SK-N-SH (cell line): ENCODE measurements at regions not wholly inside any gene's neighbourhood (a gene's known extent, or its start where the extent isn't known, plus 50 kb on each side); places are given as distances from the start of the nearest gene placed in this dataset.

Experiments used
- CTCF ChIA-PET: fragments of 300-600, 350-600 bp; formaldehyde crosslinking; extraction: SDS; loops from one replicate; lab custom pipeline; 2021; lab: Yijun Ruan, JAX
- POLR2A ChIA-PET: fragments of 350-600 bp; sonication (Branson Sonifier 250); formaldehyde crosslinking; extraction: SDS; loops from one replicate; lab custom pipeline; 2020; ENCODE audit warnings: antibody characterized with exemption, inconsistent platforms; lab: Yijun Ruan, JAX
- DNase-seq: peaks from one replicate; pipeline ENCODE4 v3.0.0; 2012
- H2AFZ ChIP-seq: fragments of 200-600 bp; sonication (generic); 2 replicates; pipeline ENCODE4 v1.8.1; 2016; ENCODE audit warnings: antibody characterized with exemption, mild to moderate bottlenecking, low read depth
- H3F3A ChIP-seq: fragments of 200-600 bp; sonication (generic); replicated peaks from 2 replicates; pipeline ENCODE3; 2016; ENCODE audit warnings: antibody characterized with exemption, mild to moderate bottlenecking; ENCODE audit not compliant: insufficient read depth
- H3K27ac ChIP-seq, 2 experiments: fragments of 200-500 bp in 1 of 2; fragments of 200-600 bp in 1 of 2; sonication (Bioruptor generic) in 1 of 2; sonication (generic), shearing (Covaris generic) in 1 of 2; 2 replicates each; pipeline versions ENCODE4 v1.5.1 to v1.6.1; 2014 to 2016; ENCODE audit warnings: low read depth in 2 of 2, inconsistent platforms in 1 of 2, low read length in 1 of 2, mild to moderate bottlenecking in 1 of 2, mixed read lengths in 1 of 2
- H3K27me3 ChIP-seq: fragments of 200-600 bp; sonication (generic), shearing (Covaris generic); 2 replicates; pipeline ENCODE4 v1.6.1; 2016; ENCODE audit warnings: mixed run types; ENCODE audit not compliant: insufficient read depth
- H3K36me3 ChIP-seq, 2 experiments: fragments of 200-500 bp in 1 of 2; fragments of 200-600 bp in 1 of 2; sonication (Bioruptor generic) in 1 of 2; sonication (generic) in 1 of 2; replicated peaks in 1 of 2; 2 replicates each; pipeline versions ENCODE3 to v1.5.1; 2014 to 2016; ENCODE audit warnings: low read length in 1 of 2, mild to moderate bottlenecking in 1 of 2; ENCODE audit not compliant: insufficient read depth in 2 of 2, control insufficient read depth in 1 of 2
- H3K4me1 ChIP-seq, 2 experiments: fragments of 200-500 bp in 1 of 2; fragments of 200-600 bp in 1 of 2; sonication (Bioruptor generic) in 1 of 2; sonication (generic), shearing (Covaris generic) in 1 of 2; 2 replicates each; pipeline versions ENCODE4 v1.5.1 to v1.6.1; 2014 to 2016; ENCODE audit warnings: low read depth in 1 of 2, low read length in 1 of 2, mixed run types in 1 of 2; ENCODE audit not compliant: insufficient read depth in 2 of 2, control insufficient read depth in 1 of 2
- H3K4me2 ChIP-seq: fragments of 200-600 bp; sonication (generic), shearing (Covaris generic); 2 replicates; pipeline ENCODE4 v1.6.1; 2017; ENCODE audit warnings: mixed run types
- H3K4me3 ChIP-seq, 2 experiments: fragments of 200-500 bp in 1 of 2; fragments of 200-600 bp in 1 of 2; sonication (Bioruptor generic) in 1 of 2; sonication (generic), shearing (Covaris generic) in 1 of 2; 2 replicates each; pipeline versions ENCODE4 v1.5.1 to v1.8.1; 2014 to 2016; ENCODE audit warnings: low read depth in 2 of 2, inconsistent platforms in 1 of 2, low read length in 1 of 2, mild to moderate bottlenecking in 1 of 2, mixed read lengths in 1 of 2, moderate library complexity in 1 of 2
- H3K79me2 ChIP-seq: fragments of 200-600 bp; sonication (generic); 2 replicates; pipeline ENCODE4 v1.8.1; 2017; ENCODE audit warnings: mild to moderate bottlenecking; ENCODE audit not compliant: insufficient read depth
- H3K9ac ChIP-seq: fragments of 200-600 bp; sonication (generic); 2 replicates; pipeline ENCODE4 v1.6.1; 2017; ENCODE audit warnings: mixed run types
- H3K9me2 ChIP-seq: fragments of 200-600 bp; sonication (generic); 2 replicates; pipeline ENCODE4 v1.6.1; 2017; ENCODE audit warnings: mixed run types
- H3K9me3 ChIP-seq: fragments of 200-600 bp; sonication (generic); 2 replicates; pipeline ENCODE4 v1.6.1; 2017; ENCODE audit warnings: mixed run types, mild to moderate bottlenecking, moderate library complexity
- H4K20me1 ChIP-seq: fragments of 200-600 bp; sonication (generic); 2 replicates; pipeline ENCODE4 v1.6.1; 2017; ENCODE audit warnings: mild to moderate bottlenecking, mixed run types; ENCODE audit not compliant: insufficient read depth
- ELF1 ChIP-seq: IDR thresholded peaks from 2 replicates; pipeline ENCODE4 v1.4.0; 2012
- EP300 ChIP-seq, 2 experiments: IDR thresholded peaks; 2 replicates each; pipeline versions ENCODE4 v1.4.0 to v1.6.1; 2012; ENCODE audit warnings: borderline replicate concordance in 1 of 2, low read depth in 1 of 2, low read length in 1 of 2
- FOSL2 ChIP-seq: IDR thresholded peaks from 2 replicates; pipeline ENCODE4 v1.4.0; 2012; ENCODE audit warnings: low read depth, mild to moderate bottlenecking, moderate library complexity, borderline replicate concordance
- FOXJ3 ChIP-seq: sonication (generic); formaldehyde crosslinking; IDR thresholded peaks from 2 replicates; pipeline ENCODE4 v1.5.1; 2020; ENCODE audit warnings: mild to moderate bottlenecking, missing genetic modification reagents
- GABPA ChIP-seq: IDR thresholded peaks from 2 replicates; pipeline ENCODE4 v1.4.0; 2012; ENCODE audit warnings: low read depth, mild to moderate bottlenecking
- JUND ChIP-seq: IDR thresholded peaks from 2 replicates; pipeline ENCODE4 v1.4.0; 2012
- MXI1 ChIP-seq: IDR thresholded peaks from 2 replicates; pipeline ENCODE4 v1.6.1; 2012; ENCODE audit warnings: mild to moderate bottlenecking, low read depth, low read length, improper control_type of control experiment
- NFIC ChIP-seq: IDR thresholded peaks from 2 replicates; pipeline ENCODE4 v1.4.0; 2012; ENCODE audit warnings: borderline replicate concordance
- NRF1 ChIP-seq: IDR thresholded peaks from 2 replicates; pipeline ENCODE4 v1.6.1; 2012; ENCODE audit warnings: low read depth, mild to moderate bottlenecking, low read length
- POLR2AphosphoS5 ChIP-seq: IDR thresholded peaks from 2 replicates; pipeline ENCODE4 v1.6.1; 2012; ENCODE audit warnings: low read depth, low read length
- TEAD4 ChIP-seq: IDR thresholded peaks from 2 replicates; pipeline ENCODE4 v1.4.0; 2012; ENCODE audit warnings: mild to moderate bottlenecking, borderline replicate concordance; ENCODE audit not compliant: insufficient read depth
- WGBS: methylation state at CpG from one replicate; pipeline ENCODE4 v1.1.6; 2017; ENCODE audit warnings: low lambda C conversion rate; 5-methylcytosine and 5-hydroxymethylcytosine counted together
- TF ChIP-seq, protein P1 (sequence below): fragments of 200-600 bp; sonication (generic); IDR thresholded peaks from 2 replicates; pipeline ENCODE4 v1.6.1; 2017; ENCODE audit warnings: antibody characterized with exemption, mild to moderate bottlenecking, moderate library complexity
- TF ChIP-seq, protein P2 (sequence below): IDR thresholded peaks from 2 replicates; pipeline ENCODE4; 2012
- TF ChIP-seq, protein P3 (sequence below): IDR thresholded peaks from 2 replicates; pipeline ENCODE4 v1.4.0; 2012; ENCODE audit warnings: low read depth, borderline replicate concordance
- TF ChIP-seq, protein P4 (sequence below): fragments of 150-350 bp; IDR thresholded peaks from 2 replicates; pipeline ENCODE4 v1.6.1; 2016; ENCODE audit warnings: mild to moderate bottlenecking, low read depth, low read length
- TF ChIP-seq, protein P5 (sequence below): IDR thresholded peaks from 2 replicates; pipeline ENCODE4 v1.6.1; 2012; ENCODE audit warnings: mild to moderate bottlenecking, low read depth, low read length, moderate library complexity

DNA sequence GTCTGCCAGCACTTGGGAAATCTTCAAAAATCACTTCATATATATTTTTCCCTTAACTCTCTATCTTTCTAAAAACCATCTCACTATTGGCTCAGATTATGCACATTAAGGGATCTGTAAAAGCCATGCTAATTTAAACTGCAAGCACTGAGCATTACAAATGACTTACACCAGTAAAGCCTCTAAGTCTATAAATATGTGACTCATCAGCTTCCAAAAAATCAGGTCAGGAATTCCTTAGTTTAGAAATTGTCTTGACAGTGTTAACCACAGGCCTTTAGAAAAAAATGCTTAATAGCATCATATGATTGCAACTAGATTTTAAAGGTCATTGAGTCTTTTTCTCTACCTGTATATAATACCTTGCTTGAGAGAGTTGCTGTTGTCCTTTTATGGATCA, 1113.6 kb upstream of the PIK3C3 start:
- TF ChIP-seq, protein P1, sequence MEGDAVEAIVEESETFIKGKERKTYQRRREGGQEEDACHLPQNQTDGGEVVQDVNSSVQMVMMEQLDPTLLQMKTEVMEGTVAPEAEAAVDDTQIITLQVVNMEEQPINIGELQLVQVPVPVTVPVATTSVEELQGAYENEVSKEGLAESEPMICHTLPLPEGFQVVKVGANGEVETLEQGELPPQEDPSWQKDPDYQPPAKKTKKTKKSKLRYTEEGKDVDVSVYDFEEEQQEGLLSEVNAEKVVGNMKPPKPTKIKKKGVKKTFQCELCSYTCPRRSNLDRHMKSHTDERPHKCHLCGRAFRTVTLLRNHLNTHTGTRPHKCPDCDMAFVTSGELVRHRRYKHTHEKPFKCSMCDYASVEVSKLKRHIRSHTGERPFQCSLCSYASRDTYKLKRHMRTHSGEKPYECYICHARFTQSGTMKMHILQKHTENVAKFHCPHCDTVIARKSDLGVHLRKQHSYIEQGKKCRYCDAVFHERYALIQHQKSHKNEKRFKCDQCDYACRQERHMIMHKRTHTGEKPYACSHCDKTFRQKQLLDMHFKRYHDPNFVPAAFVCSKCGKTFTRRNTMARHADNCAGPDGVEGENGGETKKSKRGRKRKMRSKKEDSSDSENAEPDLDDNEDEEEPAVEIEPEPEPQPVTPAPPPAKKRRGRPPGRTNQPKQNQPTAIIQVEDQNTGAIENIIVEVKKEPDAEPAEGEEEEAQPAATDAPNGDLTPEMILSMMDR, result no peak
- TF ChIP-seq, protein P2, sequence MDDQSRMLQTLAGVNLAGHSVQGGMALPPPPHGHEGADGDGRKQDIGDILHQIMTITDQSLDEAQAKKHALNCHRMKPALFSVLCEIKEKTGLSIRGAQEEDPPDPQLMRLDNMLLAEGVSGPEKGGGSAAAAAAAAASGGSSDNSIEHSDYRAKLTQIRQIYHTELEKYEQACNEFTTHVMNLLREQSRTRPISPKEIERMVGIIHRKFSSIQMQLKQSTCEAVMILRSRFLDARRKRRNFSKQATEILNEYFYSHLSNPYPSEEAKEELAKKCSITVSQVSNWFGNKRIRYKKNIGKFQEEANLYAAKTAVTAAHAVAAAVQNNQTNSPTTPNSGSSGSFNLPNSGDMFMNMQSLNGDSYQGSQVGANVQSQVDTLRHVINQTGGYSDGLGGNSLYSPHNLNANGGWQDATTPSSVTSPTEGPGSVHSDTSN, result peak; percentile 27; the same call in 1 of the 2 replicates
- H3K4me2 ChIP-seq, result no peak overlapping the region
- ChIA-PET CTCF (no interaction called here), POLR2A (no interaction called here)
- no peaks in the 10 kb centered on the region for H3K36me3 ChIP-seq
- H3K4me1 ChIP-seq, result no peaks in the 10 kb centered on the region
- H3F3A ChIP-seq, result no peaks in the 10 kb centered on the region
- no peaks in the 10 kb centered on the region for H3K79me2 ChIP-seq
- H3K9ac ChIP-seq, result no peak overlapping the region
- no peak overlapping the region for H3K27ac ChIP-seq
- H2AFZ ChIP-seq, result no peak overlapping the region
- H3K9me2 ChIP-seq, result no peaks in the 10 kb centered on the region
- H3K4me3 ChIP-seq, result no peak overlapping the region
- no peaks in the 10 kb centered on the region for H4K20me1 ChIP-seq
- no peaks in the 10 kb centered on the region for H3K9me3 ChIP-seq
- DNase-seq, result no peak
- no peaks in the 10 kb centered on the region for H3K27me3 ChIP-seq

DNA sequence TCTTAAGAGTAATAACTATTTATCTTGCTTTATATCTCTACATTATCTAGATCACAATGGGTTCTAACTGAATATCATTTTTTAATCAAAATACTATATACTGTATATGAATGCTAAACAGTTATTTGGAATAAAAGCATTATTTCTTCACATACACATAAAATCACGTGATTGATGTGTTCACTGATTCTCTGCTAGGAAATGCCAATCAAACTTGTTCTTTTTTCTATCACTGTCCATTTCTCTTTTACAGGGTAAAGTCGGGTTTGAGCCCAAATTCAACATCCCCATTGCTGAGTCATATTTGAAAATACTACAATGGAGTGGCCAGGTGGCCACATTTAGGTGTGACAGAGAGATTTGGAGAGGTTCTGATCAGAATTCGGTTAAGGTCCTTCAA, 1114.0 kb upstream of the PIK3C3 start:
- no peak overlapping the region for H3K4me2 ChIP-seq

More for the DNA sequence above, 1114.0 kb upstream of the PIK3C3 start:
- no peak for TF ChIP-seq GABPA
- TF ChIP-seq FOXJ3 (CRISPR knock-in tag), result no peak
- TF ChIP-seq ELF1, result no peak
- TF ChIP-seq, protein P3, sequence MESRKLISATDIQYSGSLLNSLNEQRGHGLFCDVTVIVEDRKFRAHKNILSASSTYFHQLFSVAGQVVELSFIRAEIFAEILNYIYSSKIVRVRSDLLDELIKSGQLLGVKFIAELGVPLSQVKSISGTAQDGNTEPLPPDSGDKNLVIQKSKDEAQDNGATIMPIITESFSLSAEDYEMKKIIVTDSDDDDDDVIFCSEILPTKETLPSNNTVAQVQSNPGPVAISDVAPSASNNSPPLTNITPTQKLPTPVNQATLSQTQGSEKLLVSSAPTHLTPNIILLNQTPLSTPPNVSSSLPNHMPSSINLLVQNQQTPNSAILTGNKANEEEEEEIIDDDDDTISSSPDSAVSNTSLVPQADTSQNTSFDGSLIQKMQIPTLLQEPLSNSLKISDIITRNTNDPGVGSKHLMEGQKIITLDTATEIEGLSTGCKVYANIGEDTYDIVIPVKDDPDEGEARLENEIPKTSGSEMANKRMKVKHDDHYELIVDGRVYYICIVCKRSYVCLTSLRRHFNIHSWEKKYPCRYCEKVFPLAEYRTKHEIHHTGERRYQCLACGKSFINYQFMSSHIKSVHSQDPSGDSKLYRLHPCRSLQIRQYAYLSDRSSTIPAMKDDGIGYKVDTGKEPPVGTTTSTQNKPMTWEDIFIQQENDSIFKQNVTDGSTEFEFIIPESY, result no peak
- TF ChIP-seq NRF1, result no peak
- TF ChIP-seq TEAD4, result no peak
- TF ChIP-seq, protein P4, sequence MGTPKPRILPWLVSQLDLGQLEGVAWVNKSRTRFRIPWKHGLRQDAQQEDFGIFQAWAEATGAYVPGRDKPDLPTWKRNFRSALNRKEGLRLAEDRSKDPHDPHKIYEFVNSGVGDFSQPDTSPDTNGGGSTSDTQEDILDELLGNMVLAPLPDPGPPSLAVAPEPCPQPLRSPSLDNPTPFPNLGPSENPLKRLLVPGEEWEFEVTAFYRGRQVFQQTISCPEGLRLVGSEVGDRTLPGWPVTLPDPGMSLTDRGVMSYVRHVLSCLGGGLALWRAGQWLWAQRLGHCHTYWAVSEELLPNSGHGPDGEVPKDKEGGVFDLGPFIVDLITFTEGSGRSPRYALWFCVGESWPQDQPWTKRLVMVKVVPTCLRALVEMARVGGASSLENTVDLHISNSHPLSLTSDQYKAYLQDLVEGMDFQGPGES, result no peak
- TF ChIP-seq EP300 (IDR thresholded peaks at IDR 0.05; ENCODE audit: borderline replicate concordance in 1 of 2, low read depth in 1 of 2, low read length in 1 of 2), result no peak
- no peak for TF ChIP-seq FOSL2
- TF ChIP-seq, protein P5, sequence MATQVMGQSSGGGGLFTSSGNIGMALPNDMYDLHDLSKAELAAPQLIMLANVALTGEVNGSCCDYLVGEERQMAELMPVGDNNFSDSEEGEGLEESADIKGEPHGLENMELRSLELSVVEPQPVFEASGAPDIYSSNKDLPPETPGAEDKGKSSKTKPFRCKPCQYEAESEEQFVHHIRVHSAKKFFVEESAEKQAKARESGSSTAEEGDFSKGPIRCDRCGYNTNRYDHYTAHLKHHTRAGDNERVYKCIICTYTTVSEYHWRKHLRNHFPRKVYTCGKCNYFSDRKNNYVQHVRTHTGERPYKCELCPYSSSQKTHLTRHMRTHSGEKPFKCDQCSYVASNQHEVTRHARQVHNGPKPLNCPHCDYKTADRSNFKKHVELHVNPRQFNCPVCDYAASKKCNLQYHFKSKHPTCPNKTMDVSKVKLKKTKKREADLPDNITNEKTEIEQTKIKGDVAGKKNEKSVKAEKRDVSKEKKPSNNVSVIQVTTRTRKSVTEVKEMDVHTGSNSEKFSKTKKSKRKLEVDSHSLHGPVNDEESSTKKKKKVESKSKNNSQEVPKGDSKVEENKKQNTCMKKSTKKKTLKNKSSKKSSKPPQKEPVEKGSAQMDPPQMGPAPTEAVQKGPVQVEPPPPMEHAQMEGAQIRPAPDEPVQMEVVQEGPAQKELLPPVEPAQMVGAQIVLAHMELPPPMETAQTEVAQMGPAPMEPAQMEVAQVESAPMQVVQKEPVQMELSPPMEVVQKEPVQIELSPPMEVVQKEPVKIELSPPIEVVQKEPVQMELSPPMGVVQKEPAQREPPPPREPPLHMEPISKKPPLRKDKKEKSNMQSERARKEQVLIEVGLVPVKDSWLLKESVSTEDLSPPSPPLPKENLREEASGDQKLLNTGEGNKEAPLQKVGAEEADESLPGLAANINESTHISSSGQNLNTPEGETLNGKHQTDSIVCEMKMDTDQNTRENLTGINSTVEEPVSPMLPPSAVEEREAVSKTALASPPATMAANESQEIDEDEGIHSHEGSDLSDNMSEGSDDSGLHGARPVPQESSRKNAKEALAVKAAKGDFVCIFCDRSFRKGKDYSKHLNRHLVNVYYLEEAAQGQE, result no peak
- no peak for TF ChIP-seq POLR2AphosphoS5
- no peak for TF ChIP-seq JUND
- TF ChIP-seq, protein P1, result no peak
- TF ChIP-seq NFIC, result no peak
- no peak for TF ChIP-seq MXI1
- DNase-seq, result no peak
- H3K9me3 ChIP-seq, result no peaks in the 10 kb centered on the region
- 62% methylated on average over 3 of the region's 3 CpGs for WGBS
- H3K4me3 ChIP-seq, result no peak overlapping the region
- no peaks in the 10 kb centered on the region for H3K36me3 ChIP-seq
- H3K79me2 ChIP-seq, result no peaks in the 10 kb centered on the region
- H3K9ac ChIP-seq, result no peak overlapping the region
- ChIA-PET POLR2A (no interaction called here), CTCF (interaction anchor here (0.6 kb wide), 1 partner anchor 261 kb away, joined by 3 read pairs; no protein-coding TSS in a partner anchor)
- H3K27me3 ChIP-seq, result no peaks in the 10 kb centered on the region
- H3K4me1 ChIP-seq, result no peaks in the 10 kb centered on the region
- H3K27ac ChIP-seq, result no peak overlapping the region
- no peaks in the 10 kb centered on the region for H4K20me1 ChIP-seq
- H3K9me2 ChIP-seq, result no peaks in the 10 kb centered on the region
- no peaks in the 10 kb centered on the region for H3F3A ChIP-seq
- no peak overlapping the region for H2AFZ ChIP-seq
